Panc1 (cell line): ENCODE measurements at regions not wholly inside any gene's neighbourhood (a gene's known extent, or its start where the extent isn't known, plus 50 kb on each side); places are given as distances from the start of the nearest gene placed in this dataset.

Source experiments
- ATAC-seq: fragments of 200-7000 bp; cut with Tn5 transposase; 2 replicates; pipeline ENCODE4 v1.9.1; 2020; ENCODE audit warnings: mild to moderate bottlenecking, moderate library complexity
- BruUV-seq: library from RNA; stranded (reverse); fragments of 400-500 nt; replicated peaks from 2 replicates; lab custom pipeline; 2021; lab: Mats Ljungman, UMichigan
- CTCF ChIA-PET: fragments of 300-600 bp; sonication (Branson Sonifier 250); formaldehyde crosslinking; loops from one replicate; lab custom pipeline; 2022; ENCODE audit warnings: antibody characterized with exemption; lab: Charles Lee
- POLR2A ChIA-PET: fragments of 300-600 bp; sonication (Branson Sonifier 250); formaldehyde crosslinking; loops from one replicate; lab custom pipeline; 2022; ENCODE audit warnings: antibody characterized with exemption; lab: Charles Lee
- DNase-seq: peaks from one replicate; pipeline ENCODE4 v3.0.0-alpha.2; 2010; ENCODE audit warnings: low read depth, low spot score
- H3K27ac ChIP-seq: 2 replicates; pipeline ENCODE4 v1.5.1; 2011; ENCODE audit warnings: mild to moderate bottlenecking, low read length, inconsistent platforms
- H3K27me3 ChIP-seq: fragments of 200-500 bp; sonication (Bioruptor generic); 2 replicates; pipeline ENCODE4 v1.6.0; 2014; ENCODE audit warnings: low read length, inconsistent platforms; ENCODE audit not compliant: control insufficient read depth, insufficient read depth
- H3K36me3 ChIP-seq: fragments of 200-500 bp; sonication (Bioruptor generic); 2 replicates; pipeline ENCODE4 v1.5.1; 2014; ENCODE audit warnings: inconsistent platforms, mild to moderate bottlenecking, low read length, moderate library complexity; ENCODE audit not compliant: control insufficient read depth, insufficient read depth
- H3K4me1 ChIP-seq: 2 replicates; pipeline ENCODE4 v1.5.1; 2011; ENCODE audit warnings: inconsistent platforms, mild to moderate bottlenecking, low read length, moderate library complexity; ENCODE audit not compliant: control insufficient read depth, insufficient read depth
- H3K4me3 ChIP-seq, 2 experiments: 2 replicates each; pipeline ENCODE4 v1.5.1; 2011 to 2012; ENCODE audit warnings: low read depth in 2 of 2, low read length in 2 of 2, mild to moderate bottlenecking in 2 of 2, inconsistent platforms in 1 of 2, moderate library complexity in 1 of 2
- H3K9me3 ChIP-seq: fragments of 200-500 bp; sonication (Bioruptor generic); 2 replicates; pipeline ENCODE4 v1.5.1; 2014; ENCODE audit warnings: low read depth, mild to moderate bottlenecking, inconsistent platforms, low read length, moderate library complexity; ENCODE audit not compliant: control insufficient read depth, insufficient read depth
- POLR2AphosphoS5 ChIP-seq: IDR thresholded peaks from 2 replicates; pipeline ENCODE4 v1.6.1; 2012; ENCODE audit warnings: mild to moderate bottlenecking, low read depth, low read length, moderate library complexity
- SIN3A ChIP-seq: IDR thresholded peaks from 2 replicates; pipeline ENCODE4 v1.6.1; 2012; ENCODE audit warnings: low read depth, mild to moderate bottlenecking, low read length, moderate library complexity, borderline replicate concordance; ENCODE audit not compliant: insufficient read depth
- TCF7L2 ChIP-seq: IDR thresholded peaks from 2 replicates; pipeline ENCODE4 v1.6.1; 2011; ENCODE audit warnings: mild to moderate bottlenecking, low read depth, low read length, inconsistent platforms
- in situ Hi-C: cut with HindIII; loops from 2 replicates; pipeline ENCODE4 v1.10.0; 2016; ENCODE audit warnings: low sequenced_read_pairs, low pct_unique_long_range_greater_than_20kb
- intact Hi-C: fragments of 100-400 bp; cut with micrococcal nuclease; formaldehyde crosslinking; loops from one replicate; pipeline ENCODE4 v1.10.0; 2022; ENCODE audit not compliant: unreplicated experiment
- TF ChIP-seq, protein P1 (sequence below), 2 experiments: IDR thresholded peaks; 2 replicates each; pipeline ENCODE4 v1.6.1; 2011 to 2012; ENCODE audit warnings: low read depth in 2 of 2, control low read depth in 1 of 2, low read length in 1 of 2, mild to moderate bottlenecking in 1 of 2, moderate library complexity in 1 of 2; ENCODE audit not compliant: insufficient read depth in 1 of 2
- TF ChIP-seq, protein P2 (sequence below): fragments of 450-650 bp; IDR thresholded peaks from 2 replicates; pipeline ENCODE4 v1.5.1; 2017; ENCODE audit warnings: mild to moderate bottlenecking

DNA sequence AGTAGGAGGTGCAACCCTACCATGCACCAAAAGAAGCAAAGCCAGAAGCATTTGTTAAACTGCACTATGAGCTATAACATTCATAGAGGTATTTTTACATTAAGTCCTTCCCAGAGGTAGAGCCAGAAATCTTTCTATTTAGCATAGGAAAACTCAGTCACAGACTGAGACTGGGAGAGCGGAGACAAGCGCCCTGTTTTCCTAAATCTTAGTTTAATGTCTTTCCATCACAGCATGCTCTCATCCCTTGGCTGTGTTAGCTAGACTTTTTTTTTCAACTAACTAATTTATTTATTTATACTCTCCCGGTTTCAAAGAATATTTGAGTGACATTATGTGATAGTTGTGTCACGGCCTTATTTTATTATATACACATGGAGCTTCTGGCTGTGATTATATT is 304.1 kb downstream of the LMX1A start:
- POLR2A ChIA-PET, result no interaction called here
- H3K4me1 ChIP-seq, result no peaks in the 10 kb centered on the region
- in situ Hi-C loops, result no loop called here
- BruUV-seq, result no TSS peak
- intact Hi-C loops, result no loop called here
- H3K27me3 ChIP-seq, result no peaks in the 10 kb centered on the region
- no peak overlapping the region for H3K27ac ChIP-seq
- H3K9me3 ChIP-seq, result no peaks in the 10 kb centered on the region
- no peaks in the 10 kb centered on the region for H3K36me3 ChIP-seq
- ATAC-seq (no peak), DNase-seq (no peak)
- H3K4me3 ChIP-seq, result no peak overlapping the region
- TF ChIP-seq SIN3A (no peak), POLR2AphosphoS5 (no peak)
- CTCF ChIA-PET, result no interaction called here

DNA sequence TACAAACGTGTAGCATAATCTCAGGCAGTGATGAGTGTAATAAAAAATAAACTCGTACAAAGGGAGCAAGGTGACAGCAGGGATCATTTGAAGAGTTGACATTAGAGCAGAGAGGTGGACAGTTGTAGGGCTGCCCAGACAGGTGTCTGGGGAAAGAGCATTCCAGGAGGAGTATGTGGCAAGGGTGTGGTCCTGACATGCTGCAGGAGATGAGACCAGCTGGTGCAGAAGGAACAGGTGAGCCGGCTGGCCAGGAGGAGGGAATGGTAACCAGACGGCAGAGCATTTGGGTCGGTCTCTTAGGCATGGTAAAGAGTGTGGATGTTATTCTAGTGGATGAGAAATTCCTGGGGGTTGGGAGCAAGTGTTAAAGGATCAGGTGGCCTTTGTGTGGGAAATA is 306.3 kb downstream of the LMX1A start:
- ChIA-PET POLR2A (no interaction called here), CTCF (no interaction called here)
- BruUV-seq, result no TSS peak
- Histone ChIP-seq H3K27ac (no peak overlapping the region), H3K9me3 (no peaks in the 10 kb centered on the region), H3K4me3 (no peak overlapping the region), H3K4me1 (no peaks in the 10 kb centered on the region), H3K27me3 (no peaks in the 10 kb centered on the region), H3K36me3 (no peaks in the 10 kb centered on the region)
- in situ Hi-C loops (no loop called here), intact Hi-C loops (no loop called here)
- ATAC-seq (no peak), DNase-seq (no peak)
- no peak for TF ChIP-seq TCF7L2
- no peak for TF ChIP-seq POLR2AphosphoS5
- TF ChIP-seq, protein P1, sequence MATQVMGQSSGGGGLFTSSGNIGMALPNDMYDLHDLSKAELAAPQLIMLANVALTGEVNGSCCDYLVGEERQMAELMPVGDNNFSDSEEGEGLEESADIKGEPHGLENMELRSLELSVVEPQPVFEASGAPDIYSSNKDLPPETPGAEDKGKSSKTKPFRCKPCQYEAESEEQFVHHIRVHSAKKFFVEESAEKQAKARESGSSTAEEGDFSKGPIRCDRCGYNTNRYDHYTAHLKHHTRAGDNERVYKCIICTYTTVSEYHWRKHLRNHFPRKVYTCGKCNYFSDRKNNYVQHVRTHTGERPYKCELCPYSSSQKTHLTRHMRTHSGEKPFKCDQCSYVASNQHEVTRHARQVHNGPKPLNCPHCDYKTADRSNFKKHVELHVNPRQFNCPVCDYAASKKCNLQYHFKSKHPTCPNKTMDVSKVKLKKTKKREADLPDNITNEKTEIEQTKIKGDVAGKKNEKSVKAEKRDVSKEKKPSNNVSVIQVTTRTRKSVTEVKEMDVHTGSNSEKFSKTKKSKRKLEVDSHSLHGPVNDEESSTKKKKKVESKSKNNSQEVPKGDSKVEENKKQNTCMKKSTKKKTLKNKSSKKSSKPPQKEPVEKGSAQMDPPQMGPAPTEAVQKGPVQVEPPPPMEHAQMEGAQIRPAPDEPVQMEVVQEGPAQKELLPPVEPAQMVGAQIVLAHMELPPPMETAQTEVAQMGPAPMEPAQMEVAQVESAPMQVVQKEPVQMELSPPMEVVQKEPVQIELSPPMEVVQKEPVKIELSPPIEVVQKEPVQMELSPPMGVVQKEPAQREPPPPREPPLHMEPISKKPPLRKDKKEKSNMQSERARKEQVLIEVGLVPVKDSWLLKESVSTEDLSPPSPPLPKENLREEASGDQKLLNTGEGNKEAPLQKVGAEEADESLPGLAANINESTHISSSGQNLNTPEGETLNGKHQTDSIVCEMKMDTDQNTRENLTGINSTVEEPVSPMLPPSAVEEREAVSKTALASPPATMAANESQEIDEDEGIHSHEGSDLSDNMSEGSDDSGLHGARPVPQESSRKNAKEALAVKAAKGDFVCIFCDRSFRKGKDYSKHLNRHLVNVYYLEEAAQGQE (IDR thresholded peaks at IDR 0.05; ENCODE audit: insufficient read depth in 1 of 2, low read depth in 2 of 2, low read length in 1 of 2), result no peak
- TF ChIP-seq, protein P2, sequence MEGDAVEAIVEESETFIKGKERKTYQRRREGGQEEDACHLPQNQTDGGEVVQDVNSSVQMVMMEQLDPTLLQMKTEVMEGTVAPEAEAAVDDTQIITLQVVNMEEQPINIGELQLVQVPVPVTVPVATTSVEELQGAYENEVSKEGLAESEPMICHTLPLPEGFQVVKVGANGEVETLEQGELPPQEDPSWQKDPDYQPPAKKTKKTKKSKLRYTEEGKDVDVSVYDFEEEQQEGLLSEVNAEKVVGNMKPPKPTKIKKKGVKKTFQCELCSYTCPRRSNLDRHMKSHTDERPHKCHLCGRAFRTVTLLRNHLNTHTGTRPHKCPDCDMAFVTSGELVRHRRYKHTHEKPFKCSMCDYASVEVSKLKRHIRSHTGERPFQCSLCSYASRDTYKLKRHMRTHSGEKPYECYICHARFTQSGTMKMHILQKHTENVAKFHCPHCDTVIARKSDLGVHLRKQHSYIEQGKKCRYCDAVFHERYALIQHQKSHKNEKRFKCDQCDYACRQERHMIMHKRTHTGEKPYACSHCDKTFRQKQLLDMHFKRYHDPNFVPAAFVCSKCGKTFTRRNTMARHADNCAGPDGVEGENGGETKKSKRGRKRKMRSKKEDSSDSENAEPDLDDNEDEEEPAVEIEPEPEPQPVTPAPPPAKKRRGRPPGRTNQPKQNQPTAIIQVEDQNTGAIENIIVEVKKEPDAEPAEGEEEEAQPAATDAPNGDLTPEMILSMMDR, result no peak
- no peak for TF ChIP-seq SIN3A

DNA sequence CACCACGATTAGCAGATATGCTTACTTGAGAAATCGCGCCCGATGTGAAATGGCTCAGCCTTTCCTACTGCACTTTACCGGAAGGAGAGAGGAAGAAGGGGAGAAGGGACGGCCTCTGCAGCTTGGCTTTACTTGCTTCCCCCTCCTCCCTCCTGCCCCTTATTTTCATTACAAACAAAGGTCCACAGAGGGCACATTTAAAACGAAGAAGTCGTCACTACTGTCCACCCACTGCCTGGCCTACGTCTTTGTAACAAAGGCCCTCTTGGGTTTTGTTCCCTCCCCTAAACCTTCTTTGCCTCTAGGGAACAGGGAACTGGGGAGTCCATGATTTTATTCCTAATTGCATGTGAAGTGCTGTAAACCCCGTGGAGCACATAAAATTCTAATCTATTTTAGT is 308.5 kb downstream of the LMX1A start:
- Histone ChIP-seq H3K36me3 (no peaks in the 10 kb centered on the region), H3K27ac (no peak overlapping the region), H3K4me1 (no peaks in the 10 kb centered on the region), H3K9me3 (no peaks in the 10 kb centered on the region), H3K27me3 (no peaks in the 10 kb centered on the region), H3K4me3 (no peak overlapping the region)
- intact Hi-C loops (no loop called here), in situ Hi-C loops (no loop called here)
- DNase-seq, result no peak
- TF ChIP-seq SIN3A (no peak), TCF7L2 (no peak), POLR2AphosphoS5 (no peak)
- TF ChIP-seq, protein P2, result no peak
- TF ChIP-seq, protein P1 (IDR thresholded peaks at IDR 0.05; ENCODE audit: insufficient read depth in 1 of 2, low read depth in 2 of 2, low read length in 1 of 2), result no peak
- ATAC-seq, result no peak
- no TSS peak for BruUV-seq
- CTCF ChIA-PET, result no interaction called here
- POLR2A ChIA-PET, result no interaction called here
